GM23338 (cell line): ENCODE measurements at regions not wholly inside any gene's neighbourhood (a gene's known extent, or its start where the extent isn't known, plus 50 kb on each side); places are given as distances from the start of the nearest gene placed in this dataset.

ENCODE experiments used
- ATAC-seq: fragments of 200-7000 bp; cut with Tn5 transposase; 3 replicates; pipeline ENCODE4 v1.9.1; 2020
- DNase-seq: peaks from one replicate; pipeline ENCODE4 v3.0.0-alpha.2; 2015; ENCODE audit warnings: low spot score
- H2AFZ ChIP-seq: fragments of 200-600 bp; sonication (generic); 2 replicates; pipeline ENCODE4 v1.8.0; 2016; ENCODE audit warnings: antibody characterized with exemption, mild to moderate bottlenecking, moderate library complexity
- H3F3A ChIP-seq: fragments of 200-600 bp; sonication (generic); replicated peaks from 2 replicates; pipeline ENCODE4 v1.8.0; 2017; ENCODE audit warnings: antibody characterized with exemption, mixed run types, low read depth
- H3K27ac ChIP-seq: fragments of 200-600 bp; sonication (generic); 2 replicates; pipeline ENCODE4 v1.6.1; 2016; ENCODE audit warnings: low read depth
- H3K27me3 ChIP-seq: fragments of 200-600 bp; sonication (generic); 2 replicates; pipeline ENCODE4 v1.8.0; 2016; ENCODE audit warnings: mild to moderate bottlenecking, mixed run types, moderate library complexity; ENCODE audit not compliant: insufficient read depth
- H3K36me3 ChIP-seq: fragments of 200-600 bp; sonication (generic); 2 replicates; pipeline ENCODE4 v1.8.0; 2016; ENCODE audit warnings: mild to moderate bottlenecking; ENCODE audit not compliant: insufficient read depth
- H3K4me1 ChIP-seq: fragments of 200-600 bp; sonication (generic); 2 replicates; pipeline ENCODE4 v1.8.0; 2016; ENCODE audit warnings: mild to moderate bottlenecking, moderate library complexity; ENCODE audit not compliant: insufficient read depth
- H3K4me2 ChIP-seq: fragments of 200-600 bp; sonication (generic); 2 replicates; pipeline ENCODE4 v1.7.1; 2017; ENCODE audit warnings: mixed run types
- H3K4me3 ChIP-seq: fragments of 200-600 bp; sonication (generic); 2 replicates; pipeline ENCODE4 v1.6.1; 2016; ENCODE audit warnings: mixed run types
- H3K79me2 ChIP-seq: fragments of 200-600 bp; sonication (generic); replicated peaks from 2 replicates; pipeline ENCODE4 v1.8.0; 2017; ENCODE audit warnings: mild to moderate bottlenecking; ENCODE audit not compliant: insufficient read depth
- H3K9me2 ChIP-seq: fragments of 200-600 bp; sonication (generic); 2 replicates; pipeline ENCODE4 v1.8.0; 2017; ENCODE audit not compliant: insufficient read depth
- H4K20me1 ChIP-seq: fragments of 200-600 bp; sonication (generic); replicated peaks from 2 replicates; pipeline ENCODE4 v1.8.0; 2017; ENCODE audit warnings: mild to moderate bottlenecking; ENCODE audit not compliant: insufficient read depth
- H3K27ac Mint-ChIP-seq: 2 replicates; pipeline ENCODE4 v1.8.0; 2020; ENCODE audit warnings: inconsistent platforms, mild to moderate bottlenecking, moderate library complexity, mixed read lengths
- H3K27me3 Mint-ChIP-seq: 3 replicates; pipeline ENCODE4 v1.8.0; 2022; ENCODE audit warnings: low read depth, mild to moderate bottlenecking, moderate library complexity, mixed read lengths, inconsistent platforms; ENCODE audit not compliant: insufficient read depth, poor library complexity
- H3K36me3 Mint-ChIP-seq: 3 replicates; pipeline ENCODE4 v1.8.0; 2021; ENCODE audit warnings: low read depth, mild to moderate bottlenecking, inconsistent platforms, moderate library complexity, mixed read lengths
- H3K4me1 Mint-ChIP-seq: 3 replicates; pipeline ENCODE4 v1.8.0; 2020; ENCODE audit warnings: mild to moderate bottlenecking, inconsistent platforms, mixed read lengths
- H3K4me3 Mint-ChIP-seq: 3 replicates; pipeline ENCODE4 v1.8.0; 2021; ENCODE audit warnings: moderate library complexity, mild to moderate bottlenecking, inconsistent platforms, mixed read lengths
- H3K9me3 Mint-ChIP-seq: 3 replicates; pipeline ENCODE4 v1.8.0; 2020; ENCODE audit warnings: moderate library complexity, mild to moderate bottlenecking, inconsistent platforms, mixed read lengths
- CREB1 ChIP-seq: fragments of 250-450 bp; sonication (Bioruptor Pico); IDR thresholded peaks from 2 replicates; pipeline ENCODE4 v1.5.0; 2020; ENCODE audit warnings: low read depth, mild to moderate bottlenecking, moderate library complexity
- CTCF ChIP-seq, 2 experiments: fragments of 200-600 bp in 1 of 2; sonication (generic) in 1 of 2; conservative IDR thresholded peaks; 2 replicates each; pipeline versions ENCODE4 v1.5.1 to v1.6.1; 2016 to 2017; ENCODE audit warnings: antibody characterized with exemption in 2 of 2, low read depth in 2 of 2, mild to moderate bottlenecking in 2 of 2, moderate library complexity in 1 of 2
- EZH2 ChIP-seq: fragments of 200-600 bp; sonication (generic); IDR thresholded peaks from one replicate; pipeline ENCODE4 v1.8.0; 2017; ENCODE audit warnings: antibody characterized with exemption, mild to moderate bottlenecking, low read depth; ENCODE audit not compliant: unreplicated experiment
- JUNB ChIP-seq: IDR thresholded peaks from one replicate; pipeline ENCODE4 v1.6.1; 2016; ENCODE audit warnings: antibody characterized with exemption; ENCODE audit not compliant: unreplicated experiment
- NANOG ChIP-seq: IDR thresholded peaks from 2 replicates; pipeline ENCODE4 v1.6.1; 2016; ENCODE audit warnings: antibody characterized with exemption, borderline replicate concordance
- REST ChIP-seq: IDR thresholded peaks from one replicate; pipeline ENCODE4 v1.6.1; 2018; ENCODE audit warnings: antibody characterized with exemption; ENCODE audit not compliant: unreplicated experiment
- STAT1 ChIP-seq: IDR thresholded peaks from one replicate; pipeline ENCODE4 v1.6.1; 2016; ENCODE audit warnings: antibody characterized with exemption; ENCODE audit not compliant: unreplicated experiment
- ZNF114 ChIP-seq: fragments of 250-450 bp; sonication (Bioruptor Pico); IDR thresholded peaks from 2 replicates; pipeline ENCODE4 v1.5.0; 2020; ENCODE audit warnings: mild to moderate bottlenecking, moderate library complexity
- ZNF331 ChIP-seq: fragments of 250-450 bp; sonication (Bioruptor Pico); IDR thresholded peaks from 2 replicates; pipeline ENCODE4 v1.5.0; 2020; ENCODE audit warnings: low read depth, mild to moderate bottlenecking, moderate library complexity

GRCh38 chr14:62062645-62063044 is 300.4 kb downstream of the SNAPC1 start:
- Histone ChIP-seq H3K27me3 (no peaks in the 10 kb centered on the region), H4K20me1 (no peaks in the 10 kb centered on the region), H3K36me3 (no peaks in the 10 kb centered on the region), H3K79me2 (no peaks in the 10 kb centered on the region), H2AFZ (no peak overlapping the region), H3K4me1 (0 out of 2 replicates have a peak, but pooled peaks cover 2% of the 10 kb centered on the region), H3F3A (no peaks in the 10 kb centered on the region), H3K4me3 (no peak overlapping the region), H3K27ac (no peak overlapping the region), H3K4me2 (no peak overlapping the region), H3K9me2 (no peaks in the 10 kb centered on the region)
- ATAC-seq (no peak), DNase-seq (no peak)
- H3K4me3 Mint-ChIP-seq: no peak overlapping the region
- H3K27me3 Mint-ChIP-seq: no peaks in the 10 kb centered on the region
- no peaks in the 10 kb centered on the region for H3K36me3 Mint-ChIP-seq
- H3K27ac Mint-ChIP-seq: no peak overlapping the region
- H3K9me3 Mint-ChIP-seq: no peaks in the 10 kb centered on the region
- H3K4me1 Mint-ChIP-seq: peaks cover 12% of the 10 kb centered on the region
- no peak for TF ChIP-seq CREB1

GRCh38 chr14:62064751-62065323 is 302.6 kb downstream of the SNAPC1 start:
- no peaks in the 10 kb centered on the region for H3K79me2 ChIP-seq
- no peaks in the 10 kb centered on the region for H3K27me3 ChIP-seq
- no peaks in the 10 kb centered on the region for H3K9me3 Mint-ChIP-seq
- no peaks in the 10 kb centered on the region for H3K36me3 Mint-ChIP-seq
- no peak overlapping the region for H3K4me2 ChIP-seq
- H4K20me1 ChIP-seq: no peaks in the 10 kb centered on the region
- no peak overlapping the region for H3K27ac Mint-ChIP-seq
- TF ChIP-seq ZNF331 (CRISPR knock-in tag) (no peak), STAT1 (no peak), EZH2 (no peak), JUNB (no peak), ZNF114 (CRISPR knock-in tag) (no peak), NANOG (no peak), REST (no peak), CTCF (conservative IDR thresholded peaks at IDR 0.05; ENCODE audit: low read depth in 2 of 2) (no peak)
- no peaks in the 10 kb centered on the region for H3K36me3 ChIP-seq
- H3K27me3 Mint-ChIP-seq: no peaks in the 10 kb centered on the region
- no peak overlapping the region for H3K4me3 ChIP-seq
- H3K9me2 ChIP-seq: no peaks in the 10 kb centered on the region
- H3K27ac ChIP-seq: no peak overlapping the region
- H2AFZ ChIP-seq: no peak overlapping the region
- ATAC-seq (peak; percentile 80), DNase-seq (no peak)
- H3K4me1 ChIP-seq: peaks cover 2% of the 10 kb centered on the region; the same call in 1 of the 2 replicates
- H3F3A ChIP-seq: no peaks in the 10 kb centered on the region
- H3K4me3 Mint-ChIP-seq: no peak overlapping the region
- H3K4me1 Mint-ChIP-seq: peaks cover 16% of the 10 kb centered on the region
